Erythroblast (primary cell): ENCODE measurements at regions not wholly inside any gene's neighbourhood (a gene's known extent, or its start where the extent isn't known, plus 50 kb on each side); places are given as distances from the start of the nearest gene placed in this dataset.
"Not testable (repeated sequence)": the region's sequence is repeated elsewhere in the genome, so short reads cannot be mapped to it uniquely, and the experiment has no call there.

Experiments
- GATA1 ChIP-seq: IDR thresholded peaks from 2 replicates; pipeline ENCODE4 v1.6.1; 2011; ENCODE audit warnings: low read depth, mild to moderate bottlenecking, control low read depth, low read length, moderate library complexity
- POLR2A ChIP-seq: IDR thresholded peaks from 2 replicates; pipeline ENCODE4 v1.6.1; 2011; ENCODE audit warnings: mild to moderate bottlenecking, low read length

- TF ChIP-seq POLR2A, GATA1: not testable (repeated sequence)
Measured at GRCh38 chr3:75330446-75330845, 333.7 kb upstream of the FRG2C start.
